Liver (tissue), 8 donors: ENCODE measurements at regions not wholly inside any gene's neighbourhood (a gene's known extent, or its start where the extent isn't known, plus 50 kb on each side); places are given as distances from the start of the nearest gene placed in this dataset.

Source experiments
- DNase-seq: peaks from one replicate; pipeline ENCODE4 v3.0.0-alpha.2; 2017; ENCODE audit warnings: low spot score
- H3K27ac ChIP-seq, 2 donors: one replicate each; pipeline ENCODE4 v1.7.0; 2013; ENCODE audit warnings: inconsistent platforms in 2 of 2, low read length in 2 of 2, control low read depth in 1 of 2, low read depth in 1 of 2, mild to moderate bottlenecking in 1 of 2
- H3K27me3 ChIP-seq, 4 donors: one replicate each; pipeline versions ENCODE4 v1.6.1 to v1.7.0; 2013; ENCODE audit warnings: low read length in 3 of 4, inconsistent platforms in 1 of 4, mild to moderate bottlenecking in 1 of 4, moderate library complexity in 1 of 4; ENCODE audit not compliant: control insufficient read depth in 4 of 4, insufficient read depth in 4 of 4
- H3K36me3 ChIP-seq, 4 donors: one replicate each; pipeline versions ENCODE4 v1.6.1 to v1.7.0; 2013; ENCODE audit warnings: low read length in 3 of 4, mild to moderate bottlenecking in 3 of 4, low read depth in 1 of 4, moderate library complexity in 1 of 4; ENCODE audit not compliant: control insufficient read depth in 4 of 4, insufficient read depth in 3 of 4
- H3K4me1 ChIP-seq, 4 donors: one replicate each; pipeline versions ENCODE4 v1.6.1 to v1.7.0; 2013; ENCODE audit warnings: low read length in 3 of 4, mild to moderate bottlenecking in 3 of 4, moderate library complexity in 1 of 4; ENCODE audit not compliant: control insufficient read depth in 4 of 4, insufficient read depth in 4 of 4
- H3K4me3 ChIP-seq, 3 donors: one replicate each; pipeline versions ENCODE4 v1.6.1 to v1.7.0; 2013; ENCODE audit warnings: low read length in 3 of 3, control low read depth in 1 of 3, low read depth in 1 of 3, mild to moderate bottlenecking in 1 of 3
- H3K9ac ChIP-seq, 2 donors: one replicate each; pipeline ENCODE4 v1.7.0; 2013; ENCODE audit warnings: low read length in 2 of 2, mild to moderate bottlenecking in 2 of 2, moderate library complexity in 2 of 2, control low read depth in 1 of 2, low read depth in 1 of 2
- H3K9me3 ChIP-seq, 4 donors: one replicate each; pipeline versions ENCODE4 v1.6.1 to v1.7.0; 2013; ENCODE audit warnings: low read length in 3 of 4; ENCODE audit not compliant: control insufficient read depth in 4 of 4
- EGR1 ChIP-seq, 2 donors: IDR thresholded peaks; 2 replicates each; pipeline ENCODE4 v1.6.1; 2016 to 2018; ENCODE audit warnings: antibody characterized with exemption in 2 of 2, low read depth in 2 of 2
- FOXA1 ChIP-seq: IDR thresholded peaks from 2 replicates; pipeline ENCODE4 v1.6.1; 2016; ENCODE audit warnings: antibody characterized with exemption
- FOXA2 ChIP-seq: IDR thresholded peaks from 2 replicates; pipeline ENCODE4 v1.6.1; 2016; ENCODE audit warnings: antibody characterized with exemption
- GABPA ChIP-seq, 2 donors: IDR thresholded peaks in 1 of 2; conservative IDR thresholded peaks in 1 of 2; 2 replicates each; pipeline ENCODE4 v1.6.1; 2016; ENCODE audit warnings: antibody characterized with exemption in 2 of 2, mild to moderate bottlenecking in 1 of 2, moderate library complexity in 1 of 2
- HNF4A ChIP-seq, 2 donors: conservative IDR thresholded peaks; 2 replicates each; pipeline ENCODE4 v1.6.1; 2016; ENCODE audit warnings: antibody characterized with exemption in 2 of 2, mild to moderate bottlenecking in 2 of 2
- HNF4G ChIP-seq: IDR thresholded peaks from 2 replicates; pipeline ENCODE4 v1.6.1; 2016; ENCODE audit warnings: antibody characterized with exemption
- JUND ChIP-seq, 2 donors: IDR thresholded peaks; 2 replicates each; pipeline ENCODE4 v1.6.1; 2016; ENCODE audit warnings: antibody characterized with exemption in 2 of 2
- NR2F2 ChIP-seq: IDR thresholded peaks from 2 replicates; pipeline ENCODE4 v1.6.1; 2016; ENCODE audit warnings: antibody characterized with exemption
- RAD21 ChIP-seq, 2 donors: IDR thresholded peaks; 2 replicates each; pipeline ENCODE4 v1.6.1; 2016; ENCODE audit warnings: antibody characterized with exemption in 2 of 2, mild to moderate bottlenecking in 2 of 2
- RXRA ChIP-seq, 2 donors: IDR thresholded peaks; 2 replicates each; pipeline ENCODE4 v1.6.1; 2017 to 2018; ENCODE audit warnings: antibody characterized with exemption in 2 of 2, mild to moderate bottlenecking in 1 of 2
- SP1 ChIP-seq: IDR thresholded peaks from 2 replicates; pipeline ENCODE4 v1.6.1; 2018; ENCODE audit warnings: antibody characterized with exemption, mild to moderate bottlenecking
- TAF1 ChIP-seq: conservative IDR thresholded peaks from 2 replicates; pipeline ENCODE4 v1.6.1; 2016; ENCODE audit warnings: antibody characterized with exemption, mild to moderate bottlenecking
- YY1 ChIP-seq: IDR thresholded peaks from 2 replicates; pipeline ENCODE4 v1.6.1; 2016; ENCODE audit warnings: antibody characterized with exemption, mild to moderate bottlenecking
- WGBS: extraction: QIAGEN DNeasy Blood & Tissue Kit; methylation state at CpG from one replicate; pipeline ENCODE4 v1.1.7; 2013; 5-methylcytosine and 5-hydroxymethylcytosine counted together
- TF ChIP-seq, protein P1 (sequence below): fragments of 150-350 bp; IDR thresholded peaks from 2 replicates; pipeline ENCODE4 v1.5.1; 2017; ENCODE audit warnings: improper control_type of control experiment, low read depth, low read length; ENCODE audit not compliant: missing input control
- TF ChIP-seq, protein P2 (sequence below): IDR thresholded peaks from 2 replicates; pipeline ENCODE4 v1.6.1; 2016; ENCODE audit warnings: antibody characterized with exemption
- TF ChIP-seq, protein P3 (sequence below): IDR thresholded peaks from 2 replicates; pipeline ENCODE4 v1.6.1; 2016; ENCODE audit warnings: antibody characterized with exemption, mild to moderate bottlenecking
- donor health status: healthy.
- donor health status: healthy.
- donor health status: healthy.
- donor health status: healthy.
- donor health status: healthy.

DNA sequence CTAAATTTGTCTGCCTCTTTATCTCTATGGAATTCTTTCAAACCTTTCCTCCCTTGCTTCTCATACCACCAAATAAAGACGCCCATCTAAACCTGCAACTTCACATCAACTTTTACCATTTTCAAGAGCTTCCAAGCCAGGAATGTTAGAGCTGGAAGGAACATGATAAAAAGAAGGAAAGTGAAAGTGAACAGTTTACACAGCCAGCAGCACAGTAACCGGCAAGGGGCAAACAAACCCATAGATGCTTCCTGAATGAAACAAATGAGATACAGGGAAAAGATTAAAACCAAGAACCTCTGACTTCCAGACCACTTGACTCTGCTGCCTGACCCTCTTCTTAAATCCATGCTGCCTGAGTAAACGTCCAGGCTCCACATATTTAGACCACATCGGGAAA lies 231.1 kb upstream of the CA10 start:
- Histone ChIP-seq H3K36me3 (no peaks in the 10 kb centered on the region), H3K27ac (no peak overlapping the region), H3K4me3 (peak overlapping the region in 1 of 3 donors; percentile 18), H3K27me3 (peaks cover 0 to 9% (median 7%) of the 10 kb centered on the region in 4 donors), H3K9ac (no peak overlapping the region), H3K9me3 (no peaks in the 10 kb centered on the region), H3K4me1 (no peaks in the 10 kb centered on the region)
- no peak for TF ChIP-seq FOXA2
- TF ChIP-seq NR2F2 = no peak
- TF ChIP-seq, protein P1, sequence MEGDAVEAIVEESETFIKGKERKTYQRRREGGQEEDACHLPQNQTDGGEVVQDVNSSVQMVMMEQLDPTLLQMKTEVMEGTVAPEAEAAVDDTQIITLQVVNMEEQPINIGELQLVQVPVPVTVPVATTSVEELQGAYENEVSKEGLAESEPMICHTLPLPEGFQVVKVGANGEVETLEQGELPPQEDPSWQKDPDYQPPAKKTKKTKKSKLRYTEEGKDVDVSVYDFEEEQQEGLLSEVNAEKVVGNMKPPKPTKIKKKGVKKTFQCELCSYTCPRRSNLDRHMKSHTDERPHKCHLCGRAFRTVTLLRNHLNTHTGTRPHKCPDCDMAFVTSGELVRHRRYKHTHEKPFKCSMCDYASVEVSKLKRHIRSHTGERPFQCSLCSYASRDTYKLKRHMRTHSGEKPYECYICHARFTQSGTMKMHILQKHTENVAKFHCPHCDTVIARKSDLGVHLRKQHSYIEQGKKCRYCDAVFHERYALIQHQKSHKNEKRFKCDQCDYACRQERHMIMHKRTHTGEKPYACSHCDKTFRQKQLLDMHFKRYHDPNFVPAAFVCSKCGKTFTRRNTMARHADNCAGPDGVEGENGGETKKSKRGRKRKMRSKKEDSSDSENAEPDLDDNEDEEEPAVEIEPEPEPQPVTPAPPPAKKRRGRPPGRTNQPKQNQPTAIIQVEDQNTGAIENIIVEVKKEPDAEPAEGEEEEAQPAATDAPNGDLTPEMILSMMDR = no peak
- TF ChIP-seq JUND (IDR thresholded peaks at IDR 0.05) = no peak
- no peak for TF ChIP-seq GABPA (IDR thresholded peaks at IDR 0.05 in 1 of 2, conservative IDR thresholded peaks at IDR 0.05 in 1 of 2)
- TF ChIP-seq YY1 = no peak
- no peak for TF ChIP-seq HNF4A (conservative IDR thresholded peaks at IDR 0.05)
- TF ChIP-seq, protein P2, sequence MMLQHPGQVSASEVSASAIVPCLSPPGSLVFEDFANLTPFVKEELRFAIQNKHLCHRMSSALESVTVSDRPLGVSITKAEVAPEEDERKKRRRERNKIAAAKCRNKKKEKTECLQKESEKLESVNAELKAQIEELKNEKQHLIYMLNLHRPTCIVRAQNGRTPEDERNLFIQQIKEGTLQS = no peak
- no peak for TF ChIP-seq SP1
- TF ChIP-seq EGR1 (IDR thresholded peaks at IDR 0.05; ENCODE audit: low read depth in 2 of 2) = no peak
- no peak for TF ChIP-seq HNF4G
- TF ChIP-seq FOXA1 = no peak
- TF ChIP-seq RXRA (IDR thresholded peaks at IDR 0.05) = no peak
- no peak for TF ChIP-seq TAF1
- no peak for TF ChIP-seq RAD21 (IDR thresholded peaks at IDR 0.05)
- TF ChIP-seq, protein P3, sequence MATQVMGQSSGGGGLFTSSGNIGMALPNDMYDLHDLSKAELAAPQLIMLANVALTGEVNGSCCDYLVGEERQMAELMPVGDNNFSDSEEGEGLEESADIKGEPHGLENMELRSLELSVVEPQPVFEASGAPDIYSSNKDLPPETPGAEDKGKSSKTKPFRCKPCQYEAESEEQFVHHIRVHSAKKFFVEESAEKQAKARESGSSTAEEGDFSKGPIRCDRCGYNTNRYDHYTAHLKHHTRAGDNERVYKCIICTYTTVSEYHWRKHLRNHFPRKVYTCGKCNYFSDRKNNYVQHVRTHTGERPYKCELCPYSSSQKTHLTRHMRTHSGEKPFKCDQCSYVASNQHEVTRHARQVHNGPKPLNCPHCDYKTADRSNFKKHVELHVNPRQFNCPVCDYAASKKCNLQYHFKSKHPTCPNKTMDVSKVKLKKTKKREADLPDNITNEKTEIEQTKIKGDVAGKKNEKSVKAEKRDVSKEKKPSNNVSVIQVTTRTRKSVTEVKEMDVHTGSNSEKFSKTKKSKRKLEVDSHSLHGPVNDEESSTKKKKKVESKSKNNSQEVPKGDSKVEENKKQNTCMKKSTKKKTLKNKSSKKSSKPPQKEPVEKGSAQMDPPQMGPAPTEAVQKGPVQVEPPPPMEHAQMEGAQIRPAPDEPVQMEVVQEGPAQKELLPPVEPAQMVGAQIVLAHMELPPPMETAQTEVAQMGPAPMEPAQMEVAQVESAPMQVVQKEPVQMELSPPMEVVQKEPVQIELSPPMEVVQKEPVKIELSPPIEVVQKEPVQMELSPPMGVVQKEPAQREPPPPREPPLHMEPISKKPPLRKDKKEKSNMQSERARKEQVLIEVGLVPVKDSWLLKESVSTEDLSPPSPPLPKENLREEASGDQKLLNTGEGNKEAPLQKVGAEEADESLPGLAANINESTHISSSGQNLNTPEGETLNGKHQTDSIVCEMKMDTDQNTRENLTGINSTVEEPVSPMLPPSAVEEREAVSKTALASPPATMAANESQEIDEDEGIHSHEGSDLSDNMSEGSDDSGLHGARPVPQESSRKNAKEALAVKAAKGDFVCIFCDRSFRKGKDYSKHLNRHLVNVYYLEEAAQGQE = no peak
- 43% methylated on average over 4 of the region's 4 CpGs for WGBS
- DNase-seq = no peak

DNA sequence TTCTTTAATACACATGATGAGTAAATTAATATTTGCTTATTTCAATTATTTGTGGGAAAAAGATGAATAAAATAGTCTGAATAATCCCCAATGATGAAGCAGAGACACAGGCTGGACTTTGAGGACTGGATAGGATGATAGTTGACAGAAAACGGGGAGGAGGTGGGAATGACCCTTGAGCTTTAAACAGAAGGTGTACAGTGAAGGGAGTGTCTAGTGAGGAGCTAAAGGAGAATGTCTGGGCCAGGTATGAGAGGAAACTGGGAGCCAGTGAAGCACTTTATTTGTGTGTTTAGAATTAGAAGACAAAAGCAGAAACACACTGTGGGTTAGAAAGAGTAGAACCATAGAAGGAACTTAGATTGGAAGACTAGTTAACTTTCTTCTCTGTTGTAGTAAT lies 230.4 kb upstream of the CA10 start:
- H3K9me3 ChIP-seq = no peaks in the 10 kb centered on the region
- DNase-seq = no peak
- no peak overlapping the region for H3K9ac ChIP-seq
- WGBS = 62% methylated on average over 1 of the region's 1 CpG
- peaks cover 0 to 7% (median 5%) of the 10 kb centered on the region in 4 donors for H3K27me3 ChIP-seq
- no peak overlapping the region for H3K27ac ChIP-seq
- TF ChIP-seq YY1 = no peak
- TF ChIP-seq FOXA1 = no peak
- TF ChIP-seq RXRA (IDR thresholded peaks at IDR 0.05) = no peak
- H3K36me3 ChIP-seq = no peaks in the 10 kb centered on the region
- no peaks in the 10 kb centered on the region for H3K4me1 ChIP-seq
- H3K4me3 ChIP-seq = no peak overlapping the region
